CD4-positive, alpha-beta T cell (primary cell): ENCODE measurements at regions not wholly inside any gene's neighbourhood (a gene's known extent, or its start where the extent isn't known, plus 50 kb on each side); places are given as distances from the start of the nearest gene placed in this dataset.

Experiments used
- ATAC-seq: fragments of 200-7000 bp; cut with Tn5 transposase; one replicate; pipeline ENCODE4 v1.10.0; 2022; ENCODE audit warnings: mild to moderate bottlenecking; ENCODE audit not compliant: poor library complexity
- CTCF ChIA-PET: fragments of 350-600 bp; sonication (Branson Sonifier 250); formaldehyde crosslinking; loops from one replicate; lab custom pipeline; 2021; ENCODE audit warnings: antibody characterized with exemption, inconsistent platforms; lab: Charles Lee
- POLR2A ChIA-PET: fragments of 350-600 bp; sonication (Branson Sonifier 250); formaldehyde crosslinking; loops from one replicate; lab custom pipeline; 2021; ENCODE audit warnings: antibody characterized with exemption, inconsistent platforms; lab: Charles Lee
- DNase-seq, 14 experiments: peaks; one replicate each; pipeline ENCODE4 v3.0.0-alpha.2; 2013 to 2020; ENCODE audit warnings: mixed read lengths in 2 of 14
- H3K27ac ChIP-seq, 2 donors: one replicate each; pipeline versions ENCODE4 v1.5.1 to v1.7.0; 2013; ENCODE audit warnings: low read length in 2 of 2, low read depth in 1 of 2, mild to moderate bottlenecking in 1 of 2
- H3K27me3 ChIP-seq, 2 experiments: 1 replicate in 1 of 2; 2 replicates in 1 of 2; pipeline versions ENCODE4 v1.6.1 to v1.7.0; 2013; ENCODE audit warnings: low read length in 2 of 2, control low read depth in 1 of 2, mild to moderate bottlenecking in 1 of 2, moderate library complexity in 1 of 2; ENCODE audit not compliant: insufficient read depth in 2 of 2, control insufficient read depth in 1 of 2
- H3K36me3 ChIP-seq: one replicate; pipeline ENCODE4 v1.6.1; 2013; ENCODE audit warnings: low read length, control low read depth; ENCODE audit not compliant: insufficient read depth
- H3K4me1 ChIP-seq: one replicate; pipeline ENCODE4 v1.6.1; 2013; ENCODE audit warnings: low read length, control low read depth; ENCODE audit not compliant: insufficient read depth
- H3K4me3 ChIP-seq: one replicate; pipeline ENCODE4 v1.5.1; 2013; ENCODE audit warnings: mild to moderate bottlenecking, low read length, moderate library complexity
- H3K9me3 ChIP-seq, 2 experiments: 1 replicate in 1 of 2; 2 replicates in 1 of 2; pipeline versions ENCODE4 v1.6.1 to v1.7.0; 2013; ENCODE audit warnings: low read length in 2 of 2, mild to moderate bottlenecking in 2 of 2, control low read depth in 1 of 2, moderate library complexity in 1 of 2; ENCODE audit not compliant: control insufficient read depth in 1 of 2, insufficient read depth in 1 of 2
- H3K27ac Mint-ChIP-seq: one replicate; pipeline ENCODE4 v1.8.0; 2020; ENCODE audit warnings: mixed read lengths
- H3K27me3 Mint-ChIP-seq: one replicate; pipeline ENCODE4 v1.8.0; 2021; ENCODE audit warnings: mixed read lengths
- H3K36me3 Mint-ChIP-seq: one replicate; pipeline ENCODE4 v1.8.0; 2021; ENCODE audit warnings: low read depth, mixed read lengths
- H3K4me1 Mint-ChIP-seq: one replicate; pipeline ENCODE4 v1.8.0; 2021; ENCODE audit warnings: low read depth, mixed read lengths
- H3K4me3 Mint-ChIP-seq: one replicate; pipeline ENCODE4 v1.8.0; 2020; ENCODE audit warnings: mild to moderate bottlenecking, mixed read lengths
- H3K9me3 Mint-ChIP-seq: one replicate; pipeline ENCODE4 v1.8.0; 2020; ENCODE audit warnings: mixed read lengths
- CTCF ChIP-seq: fragments of 200-600 bp; IDR thresholded peaks from one replicate; pipeline ENCODE4 v1.8.0; 2022; ENCODE audit warnings: antibody characterized with exemption, mild to moderate bottlenecking
- intact Hi-C, 2 experiments: fragments of 100-400 bp; cut with DNase I in 1 of 2; cut with micrococcal nuclease in 1 of 2; formaldehyde crosslinking; loops; one replicate each; pipeline versions ENCODE4 v1.15.1 to v1.9.0; 2023 to 2025; cut with DNase I, micrococcal nuclease

DNA sequence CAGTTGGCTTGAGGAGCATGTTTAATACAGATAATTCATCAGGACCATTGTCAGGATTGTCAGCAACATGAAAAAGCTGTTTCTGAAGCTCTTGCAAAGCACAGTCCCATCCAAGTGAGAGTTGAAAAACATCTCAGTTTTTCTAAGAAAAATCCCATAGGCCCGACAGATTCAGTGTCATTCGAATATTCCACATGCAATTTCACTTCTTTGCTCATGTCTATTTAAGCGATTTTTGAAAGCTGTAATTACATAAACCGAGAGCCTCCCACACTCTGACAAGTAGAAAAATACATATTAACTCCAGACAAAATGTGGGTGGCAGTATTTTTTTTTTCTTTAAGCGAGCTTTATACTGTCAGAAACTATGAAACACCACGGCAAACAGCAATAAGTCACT, 134.7 kb upstream of the GALNT5 start:
- intact Hi-C loops = no loop called here
- ChIA-PET CTCF (interaction anchor here (0.5 kb wide), 1 partner anchor 584 kb away, joined by 4 read pairs; no protein-coding TSS in a partner anchor), POLR2A (no interaction called here)
- Histone ChIP-seq H3K27ac (no peak overlapping the region), H3K4me1 (no peaks in the 10 kb centered on the region), H3K4me3 (no peak overlapping the region), H3K36me3 (no peaks in the 10 kb centered on the region), H3K9me3 (peaks cover 0 to 4% of the 10 kb centered on the region in 2 experiments), H3K27me3 (peaks cover 0 to 2% of the 10 kb centered on the region in 2 experiments)
- TF ChIP-seq CTCF = no peak
- peaks cover 7% of the 10 kb centered on the region for H3K27me3 Mint-ChIP-seq
- no peaks in the 10 kb centered on the region for H3K36me3 Mint-ChIP-seq
- no peak overlapping the region for H3K27ac Mint-ChIP-seq
- no peaks in the 10 kb centered on the region for H3K4me1 Mint-ChIP-seq
- no peak for ATAC-seq
- no peak for DNase-seq
- no peak overlapping the region for H3K4me3 Mint-ChIP-seq
- H3K9me3 Mint-ChIP-seq = peaks cover 6% of the 10 kb centered on the region

GRCh38 chr2:157124731-157125130, 132.8 kb upstream of the GALNT5 start:
- CTCF ChIA-PET = no interaction called here

GRCh38 chr2:157125685-157126084, 131.8 kb upstream of the GALNT5 start:
- TF ChIP-seq CTCF = no peak
- Histone ChIP-seq H3K27me3 (peaks cover 0 to 2% of the 10 kb centered on the region in 2 experiments), H3K36me3 (no peaks in the 10 kb centered on the region), H3K9me3 (peaks cover 0 to 4% of the 10 kb centered on the region in 2 experiments), H3K4me3 (no peak overlapping the region), H3K27ac (no peak overlapping the region), H3K4me1 (no peaks in the 10 kb centered on the region)
- no peak for ATAC-seq
- Mint-ChIP-seq H3K36me3 (no peaks in the 10 kb centered on the region), H3K9me3 (peaks cover 5% of the 10 kb centered on the region), H3K4me3 (no peak overlapping the region), H3K4me1 (no peaks in the 10 kb centered on the region), H3K27me3 (peaks cover 18% of the 10 kb centered on the region), H3K27ac (no peak overlapping the region)
- ChIA-PET POLR2A (no interaction called here), CTCF (no interaction called here)
- DNase-seq = no peak
- intact Hi-C loops = no loop called here

More at GRCh38 chr2:157124731-157125130, 132.8 kb upstream of the GALNT5 start:
- DNase-seq = no peak
- no peak overlapping the region for H3K4me3 Mint-ChIP-seq
- no peak overlapping the region for H3K27ac Mint-ChIP-seq
- Histone ChIP-seq H3K4me1 (no peaks in the 10 kb centered on the region), H3K4me3 (no peak overlapping the region), H3K27me3 (peaks cover 0 to 2% of the 10 kb centered on the region in 2 experiments), H3K36me3 (no peaks in the 10 kb centered on the region), H3K9me3 (peaks cover 0 to 4% of the 10 kb centered on the region in 2 experiments), H3K27ac (no peak overlapping the region)
- intact Hi-C loops = no loop called here
- POLR2A ChIA-PET = no interaction called here
- no peaks in the 10 kb centered on the region for H3K4me1 Mint-ChIP-seq
- no peak for TF ChIP-seq CTCF
- H3K9me3 Mint-ChIP-seq = peaks cover 5% of the 10 kb centered on the region
- no peak for ATAC-seq
- H3K27me3 Mint-ChIP-seq = peaks cover 17% of the 10 kb centered on the region
- H3K36me3 Mint-ChIP-seq = no peaks in the 10 kb centered on the region
